Fibroblast of lung (primary cell): ENCODE measurements at regions not wholly inside any gene's neighbourhood (a gene's known extent, or its start where the extent isn't known, plus 50 kb on each side); places are given as distances from the start of the nearest gene placed in this dataset.
"Not testable (repeated sequence)": the region's sequence is repeated elsewhere in the genome, so short reads cannot be mapped to it uniquely, and the experiment has no call there.

Source experiments
- EZH2 ChIP-seq: IDR thresholded peaks from 2 replicates; pipeline ENCODE4 v1.5.1; 2012; ENCODE audit warnings: low read length, control low read depth, mild to moderate bottlenecking; ENCODE audit errors: missing control alignments
- TF ChIP-seq, protein P1 (sequence below), 2 donors: IDR thresholded peaks in 1 of 2; conservative IDR thresholded peaks in 1 of 2; 1 replicate in 1 of 2; 2 replicates in 1 of 2; pipeline ENCODE4 v1.5.1; 2011 to 2012; ENCODE audit warnings: low read length in 2 of 2, control low read depth in 1 of 2, inconsistent platforms in 1 of 2, low read depth in 1 of 2, mild to moderate bottlenecking in 1 of 2

DNA sequence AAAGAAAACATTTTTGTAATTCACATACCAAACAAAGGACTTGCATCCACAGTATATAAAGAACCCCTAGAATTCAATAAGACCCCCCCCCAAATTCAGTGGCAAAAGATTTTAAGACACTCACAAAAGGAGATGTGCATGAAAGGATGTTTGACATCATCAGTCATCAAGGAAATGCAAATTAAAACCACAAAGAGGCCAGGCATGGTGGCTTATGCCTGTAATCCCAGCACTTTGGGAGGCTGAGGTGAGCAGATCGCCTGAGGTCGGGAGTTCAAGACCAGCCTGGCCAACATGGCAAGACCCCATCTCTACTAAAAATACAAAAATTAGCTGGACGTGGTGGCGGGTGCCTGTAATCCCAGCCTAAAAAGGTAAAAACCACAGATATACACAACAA, 61.3 kb downstream of the AIPL1 start:
- TF ChIP-seq, protein P1, sequence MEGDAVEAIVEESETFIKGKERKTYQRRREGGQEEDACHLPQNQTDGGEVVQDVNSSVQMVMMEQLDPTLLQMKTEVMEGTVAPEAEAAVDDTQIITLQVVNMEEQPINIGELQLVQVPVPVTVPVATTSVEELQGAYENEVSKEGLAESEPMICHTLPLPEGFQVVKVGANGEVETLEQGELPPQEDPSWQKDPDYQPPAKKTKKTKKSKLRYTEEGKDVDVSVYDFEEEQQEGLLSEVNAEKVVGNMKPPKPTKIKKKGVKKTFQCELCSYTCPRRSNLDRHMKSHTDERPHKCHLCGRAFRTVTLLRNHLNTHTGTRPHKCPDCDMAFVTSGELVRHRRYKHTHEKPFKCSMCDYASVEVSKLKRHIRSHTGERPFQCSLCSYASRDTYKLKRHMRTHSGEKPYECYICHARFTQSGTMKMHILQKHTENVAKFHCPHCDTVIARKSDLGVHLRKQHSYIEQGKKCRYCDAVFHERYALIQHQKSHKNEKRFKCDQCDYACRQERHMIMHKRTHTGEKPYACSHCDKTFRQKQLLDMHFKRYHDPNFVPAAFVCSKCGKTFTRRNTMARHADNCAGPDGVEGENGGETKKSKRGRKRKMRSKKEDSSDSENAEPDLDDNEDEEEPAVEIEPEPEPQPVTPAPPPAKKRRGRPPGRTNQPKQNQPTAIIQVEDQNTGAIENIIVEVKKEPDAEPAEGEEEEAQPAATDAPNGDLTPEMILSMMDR (conservative IDR thresholded peaks at IDR 0.05 in 1 of 2, IDR thresholded peaks at IDR 0.05 in 1 of 2; ENCODE audit: low read depth in 1 of 2, low read length in 2 of 2): not testable (repeated sequence)
- not testable (repeated sequence) for TF ChIP-seq EZH2
